Epithelial cell of esophagus (primary cell): ENCODE measurements at regions not wholly inside any gene's neighbourhood (a gene's known extent, or its start where the extent isn't known, plus 50 kb on each side); places are given as distances from the start of the nearest gene placed in this dataset.

Experiments used
- DNase-seq: peaks from one replicate; pipeline ENCODE4 v3.0.0; 2010; ENCODE audit warnings: low read depth
- H3K4me3 ChIP-seq: 2 replicates; pipeline ENCODE4 v1.5.1; 2011; ENCODE audit warnings: mild to moderate bottlenecking, low read length, control low read depth
- TF ChIP-seq, protein P1 (sequence below): IDR thresholded peaks from 2 replicates; pipeline ENCODE4 v1.5.1; 2011; ENCODE audit warnings: low read depth, mild to moderate bottlenecking, low read length, control low read depth, inconsistent platforms; ENCODE audit not compliant: insufficient read depth; ENCODE audit errors: missing control alignments

DNA sequence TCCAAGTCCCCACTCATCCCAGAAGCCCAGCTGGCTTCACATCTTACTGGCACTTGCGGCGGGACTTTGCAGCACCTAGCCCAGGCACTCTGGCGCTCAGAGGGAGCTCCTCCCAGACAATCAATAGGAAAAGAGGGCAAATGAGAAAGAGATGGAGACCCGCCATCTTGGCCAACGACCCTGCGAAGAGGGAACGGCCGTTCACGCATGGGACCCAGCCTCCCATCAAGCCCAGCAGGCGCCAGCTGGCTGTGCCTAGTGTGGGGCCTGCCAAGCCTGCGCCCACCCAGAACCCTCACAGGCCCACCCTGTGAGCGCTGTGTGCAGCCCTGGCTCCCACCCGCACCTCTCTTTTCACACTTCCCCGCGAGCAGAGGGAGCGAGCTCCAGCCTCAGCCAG lies 317.8 kb upstream of the SPRY2 start:
- no peak overlapping the region for H3K4me3 ChIP-seq
- TF ChIP-seq, protein P1, sequence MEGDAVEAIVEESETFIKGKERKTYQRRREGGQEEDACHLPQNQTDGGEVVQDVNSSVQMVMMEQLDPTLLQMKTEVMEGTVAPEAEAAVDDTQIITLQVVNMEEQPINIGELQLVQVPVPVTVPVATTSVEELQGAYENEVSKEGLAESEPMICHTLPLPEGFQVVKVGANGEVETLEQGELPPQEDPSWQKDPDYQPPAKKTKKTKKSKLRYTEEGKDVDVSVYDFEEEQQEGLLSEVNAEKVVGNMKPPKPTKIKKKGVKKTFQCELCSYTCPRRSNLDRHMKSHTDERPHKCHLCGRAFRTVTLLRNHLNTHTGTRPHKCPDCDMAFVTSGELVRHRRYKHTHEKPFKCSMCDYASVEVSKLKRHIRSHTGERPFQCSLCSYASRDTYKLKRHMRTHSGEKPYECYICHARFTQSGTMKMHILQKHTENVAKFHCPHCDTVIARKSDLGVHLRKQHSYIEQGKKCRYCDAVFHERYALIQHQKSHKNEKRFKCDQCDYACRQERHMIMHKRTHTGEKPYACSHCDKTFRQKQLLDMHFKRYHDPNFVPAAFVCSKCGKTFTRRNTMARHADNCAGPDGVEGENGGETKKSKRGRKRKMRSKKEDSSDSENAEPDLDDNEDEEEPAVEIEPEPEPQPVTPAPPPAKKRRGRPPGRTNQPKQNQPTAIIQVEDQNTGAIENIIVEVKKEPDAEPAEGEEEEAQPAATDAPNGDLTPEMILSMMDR: no peak
- DNase-seq: no peak

DNA sequence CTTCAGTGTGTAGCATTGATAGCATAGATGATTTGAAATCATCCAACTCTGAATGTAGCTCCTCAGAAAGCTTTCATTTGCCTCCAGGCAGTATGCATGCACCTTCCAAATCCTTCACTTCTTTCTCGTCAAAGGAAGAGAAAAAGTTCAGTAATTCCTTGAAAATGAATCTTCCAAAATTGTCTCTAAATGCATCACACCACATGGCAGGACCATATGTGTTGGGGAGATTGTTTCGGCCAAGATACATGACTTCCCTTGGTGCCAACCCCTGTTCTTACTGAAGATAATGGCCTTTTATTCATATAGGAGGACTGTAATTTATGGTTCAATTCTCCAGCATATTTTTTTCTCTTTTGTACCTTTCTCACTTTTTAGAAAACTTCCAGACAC lies 315.6 kb upstream of the SPRY2 start:
- TF ChIP-seq, protein P1: no peak
- no peak overlapping the region for H3K4me3 ChIP-seq
- no peak for DNase-seq

DNA sequence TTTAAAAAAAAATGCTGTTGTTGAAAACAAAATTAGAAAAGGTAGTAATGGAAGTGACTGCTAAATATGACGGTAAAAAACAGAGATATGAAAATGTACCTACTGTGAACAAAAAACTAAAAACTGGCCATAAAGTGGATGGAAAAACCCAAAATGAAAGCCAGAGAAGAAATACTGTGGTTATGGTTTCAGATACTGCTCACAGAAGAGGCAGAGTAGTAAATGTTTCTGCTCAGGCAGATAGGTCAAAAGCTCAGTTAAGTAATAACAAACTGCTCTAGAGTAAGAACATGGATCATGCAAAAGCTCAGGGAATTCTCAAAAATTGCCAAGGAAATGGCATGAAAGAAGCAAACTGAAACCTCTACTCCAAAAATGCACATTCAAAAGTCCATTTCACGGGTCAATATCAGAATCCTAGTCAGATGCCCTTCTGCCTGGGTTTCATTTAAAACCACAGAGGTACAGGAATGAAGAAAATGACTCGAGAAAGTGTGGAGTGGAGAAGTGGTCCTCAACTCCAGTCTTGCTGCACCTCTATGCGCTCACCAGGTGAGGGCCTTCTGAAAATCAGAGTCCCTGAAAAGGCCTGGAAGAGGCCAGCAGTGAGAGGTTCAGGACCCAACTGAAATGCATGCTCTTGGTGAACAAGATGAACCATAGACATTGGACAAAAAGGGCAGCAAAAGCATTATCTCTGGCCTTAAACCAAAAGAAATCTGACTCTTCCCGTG lies 315.0 kb upstream of the SPRY2 start:
- no peak overlapping the region for H3K4me3 ChIP-seq
- no peak for DNase-seq
- TF ChIP-seq, protein P1: peak; percentile 9

DNA sequence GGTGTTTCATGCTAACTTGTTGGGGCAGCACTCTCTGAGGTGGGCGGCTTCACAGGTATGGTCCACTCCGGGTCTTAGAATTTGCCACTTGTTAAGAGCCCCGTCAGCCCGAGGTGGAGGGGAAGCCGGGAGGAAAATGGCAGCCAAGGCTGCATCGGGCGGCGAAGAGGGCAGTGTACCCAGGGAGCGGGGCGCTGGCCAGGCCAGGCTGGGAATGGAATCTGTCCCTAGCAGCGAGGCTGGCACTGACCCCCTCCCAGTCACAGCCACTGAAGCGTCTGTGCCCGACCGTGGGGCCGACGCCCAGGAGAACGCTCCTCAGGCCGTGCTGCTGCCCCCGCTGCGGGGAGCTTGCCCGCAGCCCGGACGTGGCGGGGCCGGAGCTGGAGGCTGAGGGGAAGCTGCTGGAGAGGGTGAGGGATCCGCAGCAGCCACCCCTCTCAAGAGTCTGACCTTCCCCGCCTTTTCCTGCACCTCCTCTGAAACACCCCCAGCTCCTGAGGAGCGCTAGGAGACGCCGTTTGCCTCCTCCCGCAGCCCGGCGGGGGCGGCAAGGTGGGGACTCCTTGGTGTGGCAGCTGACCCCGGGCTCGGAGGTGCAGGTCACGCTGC lies 313.8 kb upstream of the SPRY2 start:
- DNase-seq: peak; percentile 36
- TF ChIP-seq, protein P1: no peak
- peak overlapping the region; percentile 33 for H3K4me3 ChIP-seq

DNA sequence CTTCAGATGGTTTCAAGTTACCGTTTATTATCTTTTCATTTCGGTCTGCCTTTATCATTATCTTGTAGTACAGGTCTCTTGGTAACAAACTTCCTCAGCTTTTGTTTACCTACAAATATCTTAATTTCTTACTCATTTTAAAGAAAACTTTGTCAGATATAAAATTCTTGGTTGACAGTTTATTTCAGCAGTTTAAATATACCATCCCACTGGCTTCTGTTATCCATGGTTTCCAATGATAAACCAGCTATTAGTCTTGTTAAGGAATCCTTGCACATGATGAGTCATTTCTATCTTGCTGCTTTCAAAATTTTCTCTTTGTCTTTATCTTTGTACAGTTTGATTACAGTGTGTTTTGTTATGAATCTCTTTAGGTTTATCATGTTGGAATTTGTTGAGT lies 308.3 kb upstream of the SPRY2 start:
- TF ChIP-seq, protein P1: no peak
- no peak overlapping the region for H3K4me3 ChIP-seq
- DNase-seq: no peak

DNA sequence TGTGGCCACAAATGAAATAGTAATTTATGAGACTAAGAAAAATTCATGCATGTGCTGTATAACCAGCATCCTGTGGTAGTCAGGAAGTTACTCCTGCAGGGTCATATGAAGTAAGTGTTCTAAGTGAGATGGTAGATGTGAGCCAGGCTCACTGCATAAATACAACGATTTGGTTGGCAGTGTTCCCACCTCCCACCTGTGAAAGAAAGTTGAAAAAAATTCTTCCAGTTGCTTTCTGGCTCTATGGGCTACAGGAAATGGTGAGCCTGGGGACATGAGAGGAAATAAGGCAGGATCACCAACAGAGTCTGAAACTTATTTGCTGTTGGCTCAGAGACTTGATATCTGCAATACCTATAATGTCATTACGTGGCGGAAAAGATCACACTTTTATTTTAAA lies 301.7 kb upstream of the SPRY2 start:
- TF ChIP-seq, protein P1: no peak
- no peak for DNase-seq
- H3K4me3 ChIP-seq: no peak overlapping the region

DNA sequence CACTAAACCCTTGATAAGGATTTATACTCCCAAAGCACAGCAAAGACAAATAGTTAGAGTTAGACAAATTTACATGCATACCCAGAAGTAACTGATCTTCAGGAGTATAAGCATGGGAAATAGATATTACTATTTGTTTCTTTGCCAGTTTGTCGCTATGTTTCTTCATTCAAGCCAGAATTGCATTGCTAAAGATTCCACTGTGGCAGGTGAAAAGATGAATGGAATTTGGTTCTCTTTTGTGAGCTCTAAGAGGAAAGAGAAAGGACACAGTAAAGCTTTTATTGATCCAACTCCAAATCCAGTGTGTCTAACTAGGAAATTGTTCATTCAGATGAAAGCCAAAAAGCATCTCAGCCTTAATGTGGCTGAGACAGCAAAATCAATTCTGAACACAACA lies 292.3 kb upstream of the SPRY2 start:
- H3K4me3 ChIP-seq: no peak overlapping the region
- TF ChIP-seq, protein P1: no peak
- DNase-seq: no peak
